GM21619 (cell line): ENCODE measurements at regions not wholly inside any gene's neighbourhood (a gene's known extent, or its start where the extent isn't known, plus 50 kb on each side); places are given as distances from the start of the nearest gene placed in this dataset.

Source experiments
- ATAC-seq: cut with Tn5 transposase; IDR thresholded peaks from one replicate; pipeline ENCODE4 v1.9.1; 2021; ENCODE audit not compliant: unreplicated experiment

DNA sequence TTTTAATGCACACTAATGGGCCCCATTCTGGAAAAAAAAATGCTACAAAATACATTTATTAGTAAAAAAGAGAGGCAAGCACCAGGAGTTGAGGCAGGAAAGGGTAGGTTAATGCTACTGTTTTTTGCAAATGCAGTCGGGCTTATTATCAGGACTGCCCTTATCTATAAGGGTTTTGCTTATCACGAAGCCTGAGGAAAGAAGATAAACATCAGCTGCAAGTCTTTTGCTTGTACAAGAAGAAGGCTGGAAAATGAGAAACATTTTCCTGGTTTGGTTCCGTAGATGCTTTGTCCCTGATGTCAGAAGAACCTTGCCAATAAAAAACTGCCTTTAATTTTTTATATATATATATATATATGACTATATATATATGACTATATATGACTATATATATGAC, 189.3 kb upstream of the VGLL2 start:
- ATAC-seq: no peak

- ATAC-seq: no peak
Measured at GRCh38 chr6:117077300-117077699, 188.1 kb upstream of the VGLL2 start.

GRCh38 chr6:117078624-117079023, 186.7 kb upstream of the VGLL2 start:
- no peak for ATAC-seq

DNA sequence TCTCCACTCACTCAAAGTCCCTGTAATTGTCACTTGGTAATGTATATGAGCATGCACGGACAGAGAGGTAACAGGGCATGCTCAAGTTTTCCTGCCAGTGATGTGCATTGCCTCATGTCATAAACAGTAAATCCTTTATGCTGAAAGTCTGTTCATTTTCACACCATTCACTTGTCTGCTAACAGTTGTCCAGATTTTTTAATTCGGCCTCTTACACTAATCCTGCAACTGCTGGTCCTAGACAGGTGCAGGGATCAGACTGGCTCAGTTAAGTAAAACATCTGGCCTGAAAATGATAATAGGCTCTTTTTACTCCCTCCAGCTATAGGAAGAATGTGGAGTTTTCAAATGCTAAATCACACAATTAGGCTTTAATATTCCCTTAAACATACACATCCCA, 185.4 kb upstream of the VGLL2 start:
- no peak for ATAC-seq

GRCh38 chr6:117089604-117090003, 175.8 kb upstream of the VGLL2 start:
- no peak for ATAC-seq

DNA sequence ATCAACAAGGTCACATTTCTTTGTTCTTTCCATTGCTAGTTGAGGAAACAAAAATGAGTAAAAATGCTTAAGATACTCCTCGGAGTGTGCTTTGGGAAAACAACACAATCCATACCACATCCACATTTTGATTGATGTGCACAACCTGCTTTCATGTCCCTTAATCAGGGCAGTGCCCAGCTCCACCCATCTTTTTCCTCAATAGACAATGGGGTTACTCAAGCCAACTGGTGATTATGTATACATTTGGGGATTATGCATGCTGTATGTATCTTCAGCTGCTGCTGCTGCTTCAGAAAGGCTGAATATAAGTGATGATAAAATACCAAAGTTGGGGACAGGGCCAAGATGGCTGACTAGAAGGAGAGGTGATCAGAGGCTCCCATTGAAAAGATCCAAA, 155.2 kb upstream of the VGLL2 start:
- ATAC-seq: no peak

DNA sequence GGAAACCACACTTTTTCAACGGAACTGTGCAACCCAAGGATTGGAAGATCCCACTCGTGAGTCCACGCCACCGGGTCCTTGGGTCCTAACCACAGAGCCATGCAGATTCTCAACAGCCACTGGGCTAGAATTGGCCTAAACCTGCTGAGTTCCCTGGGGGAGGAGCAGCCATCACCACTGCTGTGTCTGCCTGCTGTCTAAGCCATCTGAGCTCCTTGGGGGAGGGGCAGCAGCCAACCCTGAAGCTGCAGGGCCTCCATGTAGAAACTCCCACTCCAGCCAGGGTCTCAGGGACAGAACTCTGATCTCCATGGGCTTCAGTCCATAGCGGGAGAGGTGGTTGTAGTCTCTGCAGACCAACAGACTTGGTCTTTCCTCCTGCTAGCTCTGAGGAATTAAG, 154.6 kb upstream of the VGLL2 start:
- ATAC-seq: no peak

- ATAC-seq: no peak
Measured at GRCh38 chr6:117117652-117118051, 147.7 kb upstream of the VGLL2 start.

DNA sequence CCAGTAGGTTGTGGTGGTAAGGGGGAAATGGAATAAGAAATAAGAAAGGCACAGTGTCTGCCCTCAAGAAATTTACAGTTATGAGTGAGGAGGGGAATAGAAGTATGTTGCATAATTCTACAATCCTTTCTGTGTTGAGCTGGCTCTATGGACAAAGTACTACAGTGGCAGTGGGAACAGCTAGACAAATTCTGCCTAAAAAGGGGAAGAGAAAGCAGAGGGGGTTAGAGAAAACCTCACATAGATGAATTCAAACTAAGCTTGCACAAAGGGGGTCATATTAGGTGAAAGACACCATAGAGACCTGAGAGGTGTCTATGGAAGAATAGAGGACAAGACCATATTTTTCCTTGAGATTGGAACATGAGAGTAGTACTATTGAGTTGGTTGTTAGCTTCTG, 146.9 kb upstream of the VGLL2 start:
- ATAC-seq: no peak

DNA sequence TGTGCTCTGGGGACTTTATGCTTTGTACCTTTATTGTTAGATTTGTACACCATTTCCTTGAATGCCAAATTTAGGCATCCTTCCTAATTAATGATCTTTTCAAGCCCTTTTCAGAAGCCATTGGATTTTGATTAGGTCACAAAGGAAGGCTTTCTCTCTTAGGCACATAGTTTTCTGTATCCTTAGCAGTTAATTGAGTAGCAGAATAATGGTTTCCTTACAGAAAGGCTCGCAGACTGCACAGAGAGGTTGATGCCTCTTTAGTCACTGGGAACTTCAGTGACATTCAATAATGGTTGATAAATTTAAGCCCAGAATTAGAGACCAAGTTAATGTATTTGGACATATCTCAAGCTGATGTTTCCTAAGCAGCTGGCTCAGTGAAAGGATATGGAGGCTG, 139.1 kb upstream of the VGLL2 start:
- no peak for ATAC-seq

GRCh38 chr6:117128052-117128451, 137.3 kb upstream of the VGLL2 start:
- ATAC-seq: no peak

DNA sequence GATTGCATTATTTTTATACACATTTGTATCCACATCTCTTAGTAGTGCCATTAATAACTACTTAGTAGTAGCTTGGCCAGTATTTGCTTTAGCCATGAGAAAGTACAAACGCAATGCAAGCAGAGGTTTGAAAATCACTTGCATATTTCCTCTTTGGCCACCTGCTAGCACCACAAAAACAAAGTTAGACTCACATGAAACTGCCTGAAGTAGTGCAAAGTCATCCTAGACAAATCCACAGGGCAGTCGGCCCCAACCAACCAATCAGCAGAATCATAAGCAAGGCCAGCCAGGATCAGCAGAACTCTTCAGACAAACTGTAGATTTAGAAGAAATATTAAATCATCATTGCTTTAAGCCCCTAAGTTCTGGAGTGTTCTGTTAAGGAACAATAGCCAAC, 135.2 kb upstream of the VGLL2 start:
- ATAC-seq: no peak

GRCh38 chr6:117136702-117137101, 128.7 kb upstream of the VGLL2 start:
- ATAC-seq: no peak

GRCh38 chr6:117137711-117138110, 127.6 kb upstream of the VGLL2 start:
- ATAC-seq: no peak

GRCh38 chr6:117138425-117138824, 126.9 kb upstream of the VGLL2 start:
- no peak for ATAC-seq

GRCh38 chr6:117138920-117139319, 126.4 kb upstream of the VGLL2 start:
- no peak for ATAC-seq

DNA sequence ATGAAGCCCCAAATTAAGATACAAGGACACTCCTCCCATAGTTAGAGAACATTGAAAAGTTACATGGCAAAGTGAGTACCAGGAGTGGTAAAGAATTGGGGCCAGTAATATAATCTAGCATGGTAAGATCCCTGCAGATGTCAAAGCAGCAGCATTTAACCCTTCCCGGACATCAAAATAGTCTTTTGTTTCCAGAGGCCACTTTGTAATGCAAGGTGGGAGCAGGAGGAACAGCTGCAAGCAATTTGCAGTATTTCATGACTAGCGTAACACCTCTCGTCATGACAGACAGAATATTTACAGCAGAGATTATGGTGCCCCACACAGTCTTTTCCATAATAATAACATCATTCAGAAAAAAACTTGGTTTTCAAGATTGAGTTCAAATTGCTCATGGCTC, 123.2 kb upstream of the VGLL2 start:
- no peak for ATAC-seq

GRCh38 chr6:117142995-117143394, 122.4 kb upstream of the VGLL2 start:
- ATAC-seq: no peak

DNA sequence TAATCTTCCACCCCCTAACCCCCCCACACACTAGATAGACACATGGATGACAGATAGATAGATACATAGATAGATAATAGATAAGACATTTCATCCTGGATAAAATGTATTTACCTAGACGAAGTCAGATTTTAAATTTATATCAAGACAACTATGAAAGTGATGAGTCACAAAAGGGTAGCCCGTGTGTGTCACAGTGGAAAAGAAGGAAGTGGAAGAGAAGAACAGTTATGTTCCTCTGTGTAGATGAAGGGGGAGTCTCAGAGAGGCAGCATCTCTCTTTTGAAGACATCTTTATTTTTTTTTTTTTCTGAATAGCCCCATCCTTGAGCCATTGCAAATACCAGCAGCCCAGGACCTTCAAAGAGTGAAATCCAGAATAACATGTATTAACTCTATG, 121.7 kb upstream of the VGLL2 start:
- ATAC-seq: no peak

DNA sequence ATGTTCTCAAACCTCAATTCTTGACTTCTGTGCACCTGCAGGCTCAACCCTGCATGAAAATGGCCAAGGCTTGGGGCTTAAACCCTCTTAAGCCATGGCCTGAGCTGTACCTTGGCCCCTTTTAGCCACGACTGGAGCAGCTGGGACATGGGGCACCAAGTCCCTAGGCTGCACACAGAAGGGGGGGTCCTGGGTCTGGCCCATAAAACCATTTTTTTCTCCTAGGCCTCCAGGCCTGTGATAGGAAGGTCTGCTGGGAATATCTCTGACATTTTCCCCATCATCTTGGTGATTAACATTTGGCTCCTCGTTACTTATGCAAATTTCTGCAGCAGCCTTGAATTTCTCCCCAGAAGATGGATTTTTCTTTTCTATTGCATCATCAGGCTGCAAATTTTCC, 119.4 kb upstream of the VGLL2 start:
- ATAC-seq: no peak

- ATAC-seq: no peak
Measured at GRCh38 chr6:117149324-117149723, 116.0 kb upstream of the VGLL2 start.

- ATAC-seq: no peak
Measured at GRCh38 chr6:117156741-117157140, 108.6 kb upstream of the VGLL2 start.

DNA sequence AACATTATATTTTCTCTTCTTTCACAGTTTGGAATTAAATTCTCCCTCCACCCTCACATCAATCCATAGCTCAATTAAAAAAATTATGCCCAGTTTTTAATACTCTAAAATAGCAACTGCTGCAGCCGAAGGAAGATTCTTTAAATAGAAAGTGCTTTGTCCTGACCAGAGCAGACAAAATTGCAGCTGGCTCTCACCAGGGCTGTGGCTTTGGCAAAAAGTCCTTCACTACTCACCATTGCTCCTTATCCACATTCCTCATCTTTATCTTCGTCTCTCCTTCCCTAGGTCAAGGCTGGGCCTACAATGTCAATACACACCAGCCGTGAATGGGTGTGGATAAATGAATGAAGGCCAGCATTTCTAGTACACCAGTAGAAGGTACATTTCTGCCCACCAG, 107.9 kb upstream of the VGLL2 start:
- no peak for ATAC-seq

- ATAC-seq: no peak
Measured at GRCh38 chr6:117165911-117166499, 99.4 kb upstream of the VGLL2 start.
